Jurkat, Clone E6-1 (cell line): ENCODE measurements at regions not wholly inside any gene's neighbourhood (a gene's known extent, or its start where the extent isn't known, plus 50 kb on each side); places are given as distances from the start of the nearest gene placed in this dataset.

Experiments
- DNase-seq: peaks from one replicate; pipeline ENCODE4 v3.0.0-alpha.2; 2011; ENCODE audit warnings: low read depth, low spot score
- H3K4me3 ChIP-seq: 2 replicates; pipeline ENCODE4 v1.5.1; 2011; ENCODE audit warnings: mild to moderate bottlenecking, low read length, control low read depth, moderate library complexity

- H3K4me3 ChIP-seq: no peak overlapping the region
- DNase-seq: no peak
Measured at GRCh38 chr4:120445186-120445585, 378.5 kb upstream of the MAD2L1 start.

- H3K4me3 ChIP-seq: no peak overlapping the region
- DNase-seq: no peak
Measured at GRCh38 chr4:120443116-120443515, 376.5 kb upstream of the MAD2L1 start.

GRCh38 chr4:120440730-120441129 is 374.1 kb upstream of the MAD2L1 start:
- DNase-seq: no peak
- H3K4me3 ChIP-seq: no peak overlapping the region

GRCh38 chr4:120435179-120435578 is 368.5 kb upstream of the MAD2L1 start:
- DNase-seq: no peak
- no peak overlapping the region for H3K4me3 ChIP-seq

GRCh38 chr4:120434756-120435155 is 368.1 kb upstream of the MAD2L1 start:
- no peak for DNase-seq

GRCh38 chr4:120432301-120432860 is 365.7 kb upstream of the MAD2L1 start:
- no peak overlapping the region for H3K4me3 ChIP-seq

More at GRCh38 chr4:120434756-120435155, 368.1 kb upstream of the MAD2L1 start:
- H3K4me3 ChIP-seq: no peak overlapping the region

GRCh38 chr4:120431180-120431579 is 364.5 kb upstream of the MAD2L1 start:
- no peak overlapping the region for H3K4me3 ChIP-seq
- no peak for DNase-seq

More at GRCh38 chr4:120432301-120432860, 365.7 kb upstream of the MAD2L1 start:
- DNase-seq: no peak

GRCh38 chr4:120418146-120418545 is 351.5 kb upstream of the MAD2L1 start:
- no peak for DNase-seq
- no peak overlapping the region for H3K4me3 ChIP-seq

- no peak overlapping the region for H3K4me3 ChIP-seq
- DNase-seq: no peak
Measured at GRCh38 chr4:120415896-120416295, 349.2 kb upstream of the MAD2L1 start.

- no peak for DNase-seq
- no peak overlapping the region for H3K4me3 ChIP-seq
Measured at GRCh38 chr4:120406960-120407359, 340.3 kb upstream of the MAD2L1 start.

- no peak overlapping the region for H3K4me3 ChIP-seq
- no peak for DNase-seq
Measured at GRCh38 chr4:120403296-120403695, 336.6 kb upstream of the MAD2L1 start.

- H3K4me3 ChIP-seq: no peak overlapping the region
- DNase-seq: no peak
Measured at GRCh38 chr4:120400441-120400840, 333.8 kb upstream of the MAD2L1 start.

- no peak for DNase-seq
- no peak overlapping the region for H3K4me3 ChIP-seq
Measured at GRCh38 chr4:120399826-120400225, 333.2 kb upstream of the MAD2L1 start.

GRCh38 chr4:120395746-120396145 is 329.1 kb upstream of the MAD2L1 start:
- no peak overlapping the region for H3K4me3 ChIP-seq
- DNase-seq: no peak

- no peak for DNase-seq
- no peak overlapping the region for H3K4me3 ChIP-seq
Measured at GRCh38 chr4:120355881-120356280, 289.2 kb upstream of the MAD2L1 start.

- DNase-seq: no peak
Measured at GRCh38 chr4:120354381-120354780, 287.7 kb upstream of the MAD2L1 start.

GRCh38 chr4:120353235-120353634 is 286.6 kb upstream of the MAD2L1 start:
- DNase-seq: no peak
- H3K4me3 ChIP-seq: no peak overlapping the region

More at GRCh38 chr4:120354381-120354780, 287.7 kb upstream of the MAD2L1 start:
- no peak overlapping the region for H3K4me3 ChIP-seq

- no peak for DNase-seq
Measured at GRCh38 chr4:120352739-120353138, 286.1 kb upstream of the MAD2L1 start.

GRCh38 chr4:120348948-120349347 is 282.3 kb upstream of the MAD2L1 start:
- no peak for DNase-seq
- no peak overlapping the region for H3K4me3 ChIP-seq

More at GRCh38 chr4:120352739-120353138, 286.1 kb upstream of the MAD2L1 start:
- no peak overlapping the region for H3K4me3 ChIP-seq

GRCh38 chr4:120348521-120348920 is 281.9 kb upstream of the MAD2L1 start:
- H3K4me3 ChIP-seq: no peak overlapping the region
- DNase-seq: no peak
